ENCODE measurements at regions not wholly inside any gene's neighbourhood (a gene's known extent, or its start where the extent isn't known, plus 50 kb on each side); places are given as distances from the start of the nearest gene placed in this dataset.

DNA sequence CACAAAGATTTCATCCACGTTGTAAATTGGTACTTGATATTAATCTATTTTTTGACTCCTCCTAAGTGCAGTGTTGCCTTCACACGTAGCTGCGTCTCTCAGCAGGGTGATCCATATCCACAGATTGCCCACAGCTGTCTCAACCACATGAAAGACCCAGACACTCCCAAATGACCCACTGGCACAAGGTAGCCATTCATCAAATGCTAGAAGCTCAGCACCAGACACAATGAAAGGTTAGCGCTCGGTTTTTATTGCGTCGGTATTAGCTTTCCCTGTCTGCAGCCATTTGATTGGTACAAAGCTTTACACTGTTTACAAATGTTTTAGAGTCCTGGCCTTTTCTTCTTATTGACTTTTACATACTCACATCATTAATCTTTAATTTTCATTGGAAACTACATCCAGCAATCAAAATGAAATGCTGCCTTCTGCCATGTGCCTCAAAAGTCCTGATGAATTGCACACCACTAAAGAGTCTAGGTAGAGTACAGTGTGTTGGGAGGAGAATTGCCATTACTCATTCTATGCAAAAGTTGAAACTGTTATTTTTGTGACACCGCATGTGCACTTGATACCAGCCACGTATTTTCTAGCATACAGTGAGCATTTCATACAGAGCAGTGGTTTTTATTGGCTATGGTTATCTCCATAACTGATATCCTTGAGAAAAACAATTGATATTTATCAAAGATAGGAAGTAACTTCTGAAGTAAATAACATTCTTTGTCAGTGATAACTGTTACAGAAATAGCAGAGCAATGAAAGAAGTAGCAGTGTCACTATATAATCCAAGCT lies 127.3 kb upstream of the NUDT7 start:
- DNase-seq (no peak), ATAC-seq (no peak)
- no peak overlapping the region for H3K4me3 ChIP-seq
- H3K27ac ChIP-seq, result no peak overlapping the region
- intact Hi-C loops (cut with DNase I), result no loop called here
- H3K4me1 ChIP-seq, result no peaks in the 10 kb centered on the region
- no peaks in the 10 kb centered on the region for H3K36me3 ChIP-seq
- no peaks in the 10 kb centered on the region for H3K27me3 ChIP-seq
- no peaks in the 10 kb centered on the region for H3K9me3 ChIP-seq
- no peak for TF ChIP-seq CTCF (IDR thresholded peaks at IDR 0.05)

DNA sequence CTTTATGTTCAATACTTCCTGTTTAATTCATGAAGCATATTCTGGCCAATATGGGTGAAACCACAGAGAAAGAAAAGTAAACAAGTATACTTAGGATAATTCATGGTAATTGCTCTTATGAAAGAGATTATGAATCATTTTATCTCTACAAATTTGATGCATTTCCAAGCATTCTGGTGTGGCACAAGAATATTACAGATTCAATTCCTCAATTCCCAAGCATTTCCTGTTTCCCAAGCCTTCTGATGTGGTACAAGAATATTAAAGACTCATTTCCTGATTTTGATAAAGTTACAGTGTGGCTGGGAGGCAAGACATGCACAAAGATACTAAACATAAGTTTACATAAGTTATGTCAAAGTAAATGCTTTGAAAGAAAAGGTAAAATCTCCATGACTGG lies 126.1 kb upstream of the NUDT7 start:
- H3K36me3 ChIP-seq, result no peaks in the 10 kb centered on the region
- TF ChIP-seq CTCF (IDR thresholded peaks at IDR 0.05), result no peak
- H3K27me3 ChIP-seq, result no peaks in the 10 kb centered on the region
- no peak overlapping the region for H3K27ac ChIP-seq
- no peaks in the 10 kb centered on the region for H3K4me1 ChIP-seq
- ATAC-seq (no peak), DNase-seq (no peak)
- intact Hi-C loops (cut with DNase I), result no loop called here
- H3K9me3 ChIP-seq, result no peaks in the 10 kb centered on the region
- H3K4me3 ChIP-seq, result no peak overlapping the region

GRCh38 chr16:77599793-77600415 lies 122.4 kb upstream of the NUDT7 start:
- no peaks in the 10 kb centered on the region for H3K27me3 ChIP-seq

GRCh38 chr16:77600555-77600954 lies 121.8 kb upstream of the NUDT7 start:
- Histone ChIP-seq H3K27me3 (no peaks in the 10 kb centered on the region), H3K4me3 (no peak overlapping the region), H3K4me1 (no peaks in the 10 kb centered on the region), H3K27ac (no peak overlapping the region), H3K36me3 (no peaks in the 10 kb centered on the region), H3K9me3 (no peaks in the 10 kb centered on the region)
- intact Hi-C loops (cut with DNase I), result no loop called here
- TF ChIP-seq CTCF (IDR thresholded peaks at IDR 0.05), result no peak
- DNase-seq (no peak), ATAC-seq (no peak)

More at GRCh38 chr16:77599793-77600415, 122.4 kb upstream of the NUDT7 start:
- intact Hi-C loops (cut with DNase I), result no loop called here
- H3K27ac ChIP-seq, result no peak overlapping the region
- DNase-seq (no peak), ATAC-seq (peak; percentile 64)
- H3K4me3 ChIP-seq, result no peak overlapping the region
- H3K9me3 ChIP-seq, result no peaks in the 10 kb centered on the region
- peak; percentile 39 to 54 for TF ChIP-seq CTCF (IDR thresholded peaks at IDR 0.05)
- no peaks in the 10 kb centered on the region for H3K4me1 ChIP-seq
- H3K36me3 ChIP-seq, result no peaks in the 10 kb centered on the region

DNA sequence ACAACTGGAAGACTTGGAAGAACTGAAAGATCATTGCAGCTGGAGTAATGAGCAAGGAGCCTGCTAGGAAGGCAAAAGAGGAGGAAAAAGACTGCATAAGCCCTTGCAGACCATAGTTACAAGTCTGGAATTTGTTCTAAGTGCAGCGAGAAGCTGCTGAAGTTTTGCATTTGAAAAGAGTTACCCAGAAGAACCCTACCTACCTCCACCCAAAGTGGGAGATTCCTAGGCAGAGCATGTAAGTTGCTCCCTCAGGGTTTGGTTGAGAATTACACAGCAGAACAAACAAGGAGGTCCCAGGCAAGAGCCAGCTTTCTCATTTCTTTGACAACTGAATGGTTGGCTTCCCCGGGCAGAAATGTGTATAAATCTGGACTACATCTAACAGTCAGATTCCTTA lies 118.7 kb upstream of the NUDT7 start:
- H3K4me3 ChIP-seq, result no peak overlapping the region
- no peaks in the 10 kb centered on the region for H3K4me1 ChIP-seq
- no peaks in the 10 kb centered on the region for H3K9me3 ChIP-seq
- ATAC-seq (no peak), DNase-seq (no peak)
- no peaks in the 10 kb centered on the region for H3K36me3 ChIP-seq
- no peak overlapping the region for H3K27ac ChIP-seq
- no peaks in the 10 kb centered on the region for H3K27me3 ChIP-seq
- TF ChIP-seq CTCF (IDR thresholded peaks at IDR 0.05), result no peak
- intact Hi-C loops (cut with DNase I), result no loop called here
